NCI-H524 treated with DMSO at 0.1 percent for 48 hours (cell line): ENCODE measurements at regions not wholly inside any gene's neighbourhood (a gene's known extent, or its start where the extent isn't known, plus 50 kb on each side); places are given as distances from the start of the nearest gene placed in this dataset.
"Not testable (repeated sequence)": the region's sequence is repeated elsewhere in the genome, so short reads cannot be mapped to it uniquely, and the experiment has no call there.

ENCODE experiments used
- DNase-seq: peaks from one replicate; lab custom pipeline; 2025; lab: John Stamatoyannopoulos, UW

DNA sequence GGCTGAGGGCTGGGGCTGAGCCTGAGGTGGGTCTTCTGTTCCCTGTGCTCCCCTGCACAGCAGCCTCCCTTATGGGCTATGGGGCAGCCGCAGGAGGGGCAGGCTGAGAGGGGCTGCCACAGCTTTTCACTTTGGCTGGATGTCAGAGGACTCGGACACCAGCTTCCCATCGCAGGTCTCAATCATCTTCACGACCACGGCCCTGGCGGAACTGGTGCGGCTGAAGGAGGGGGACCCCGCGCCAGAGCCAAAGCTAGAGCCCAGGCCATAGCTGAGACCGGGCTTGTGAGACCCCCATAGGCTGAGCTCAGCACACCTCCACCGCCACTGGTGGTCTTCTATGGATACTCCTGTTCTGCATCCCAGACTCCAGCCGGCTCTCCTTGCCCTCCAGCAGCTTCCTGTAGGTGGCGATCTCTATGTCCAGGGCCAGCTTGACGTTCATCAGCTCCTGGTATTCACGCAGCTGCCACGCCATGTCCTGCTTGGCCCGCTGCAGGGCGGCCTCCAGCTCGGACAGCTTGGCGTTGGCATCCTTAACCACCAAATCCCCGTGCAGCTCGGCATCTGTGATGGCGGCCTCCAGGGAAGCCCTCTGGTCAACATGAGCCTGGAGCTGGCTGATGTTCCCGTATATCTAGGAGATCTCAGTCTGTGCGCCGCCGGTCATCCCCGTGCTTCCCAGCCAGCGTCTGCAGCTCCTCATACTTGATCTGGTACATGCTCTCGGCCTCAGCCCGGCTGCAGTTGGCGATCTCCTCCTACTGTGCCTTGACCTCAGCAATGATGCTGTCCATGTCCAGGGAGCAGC, 181.7 kb upstream of the SYNPR start:
- no peak for DNase-seq

DNA sequence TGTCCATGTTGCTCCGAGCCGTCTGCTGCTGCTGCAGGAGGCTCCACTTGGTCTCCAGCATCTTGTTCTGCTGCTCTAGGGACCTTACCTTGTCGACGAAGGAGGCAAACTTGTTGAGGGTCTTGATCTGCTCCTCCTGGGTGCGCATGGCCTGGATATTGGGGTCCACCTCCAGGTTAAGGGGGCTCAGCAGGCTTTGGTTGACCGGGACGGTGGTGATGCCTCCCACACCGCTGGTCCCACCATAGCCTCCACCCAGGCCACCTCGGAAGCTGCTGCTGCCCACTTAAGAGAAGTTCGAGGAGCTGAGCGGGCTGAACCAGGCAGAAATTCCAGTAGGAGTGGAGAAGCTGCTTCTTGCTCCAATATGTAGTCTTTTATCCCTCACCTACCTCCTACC, 180.7 kb upstream of the SYNPR start:
- no peak for DNase-seq

DNA sequence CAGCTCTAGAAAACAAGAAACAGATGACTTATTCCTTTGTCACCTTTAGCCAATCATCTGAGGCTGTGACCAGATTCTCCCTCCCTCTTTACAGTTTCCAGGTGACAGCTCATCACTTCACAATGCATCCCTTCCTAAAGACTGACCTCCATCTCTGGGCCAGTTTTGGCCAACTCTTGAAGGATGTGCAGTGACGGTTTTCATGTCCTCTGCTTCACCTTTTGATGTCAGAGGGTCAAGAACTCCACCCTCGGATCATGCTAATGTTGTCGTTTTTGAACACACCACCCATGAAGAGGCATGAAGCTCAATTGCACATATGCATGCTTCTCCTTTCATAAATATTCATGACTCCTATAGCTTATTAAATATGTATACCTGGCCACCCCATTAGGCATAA, 161.2 kb upstream of the SYNPR start:
- no peak for DNase-seq

DNA sequence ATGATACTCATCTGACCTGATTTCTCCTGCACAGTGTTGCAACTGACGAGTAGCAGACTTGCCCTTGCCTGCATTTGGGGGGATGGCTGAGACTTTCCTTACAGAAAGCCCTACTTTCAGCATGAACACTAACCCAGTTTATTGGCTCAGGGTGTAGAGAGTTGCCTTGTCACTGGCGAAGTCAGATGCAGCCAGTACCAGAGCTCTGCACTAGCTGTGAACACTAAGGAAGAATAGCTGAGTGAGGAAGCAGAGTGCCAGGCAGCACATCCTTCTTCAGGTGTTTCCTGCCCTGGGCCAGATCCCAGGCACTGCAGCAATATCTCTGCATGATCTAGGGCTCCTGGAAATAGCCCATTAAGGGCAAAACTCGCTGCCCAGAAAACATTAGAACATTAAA, 154.0 kb upstream of the SYNPR start:
- DNase-seq = no peak

DNA sequence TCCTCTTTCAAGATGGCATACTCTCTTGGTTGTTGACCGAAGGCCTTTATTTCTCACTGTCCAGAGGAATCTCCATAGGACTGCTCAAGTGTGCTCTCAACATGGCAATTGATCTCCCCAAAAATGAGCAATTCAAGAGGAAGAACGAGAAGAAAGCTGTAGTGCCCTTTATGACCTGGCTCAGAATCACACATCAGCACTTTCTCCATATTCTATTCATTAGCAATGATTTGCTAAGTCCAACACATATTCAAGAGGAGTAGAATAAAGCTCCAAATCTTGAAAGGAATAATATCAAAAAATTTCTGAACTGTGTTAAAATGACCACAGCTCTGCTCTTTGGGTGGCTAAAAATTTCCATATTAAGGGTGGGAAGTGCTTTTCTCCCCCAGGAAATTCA, 151.6 kb upstream of the SYNPR start:
- no peak for DNase-seq

- peak; percentile 87 for DNase-seq
These were observed 149.7 kb upstream of the SYNPR start for GRCh38 chr3:63128380-63128779.

DNA sequence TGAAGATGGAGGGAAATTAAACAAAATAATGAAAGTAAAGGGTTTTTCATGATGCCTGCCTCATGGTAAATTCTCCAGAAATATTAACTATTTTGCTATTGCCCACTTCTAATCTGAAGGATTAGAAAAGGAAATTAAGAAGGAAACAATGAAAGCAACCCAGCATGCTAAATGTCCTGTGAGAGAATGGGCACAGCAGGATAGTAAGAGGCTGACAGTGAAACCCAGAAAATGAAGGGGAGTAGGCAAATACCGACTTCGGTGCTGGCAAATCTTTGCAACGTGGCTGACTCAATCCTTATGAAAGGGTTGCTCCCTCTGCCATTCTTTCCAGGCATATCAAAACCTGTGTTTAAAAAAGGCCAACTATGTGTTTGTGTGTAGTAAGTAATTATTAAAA, 147.5 kb upstream of the SYNPR start:
- no peak for DNase-seq

- no peak for DNase-seq
These were observed 145.5 kb upstream of the SYNPR start for GRCh38 chr3:63132461-63133250.

DNA sequence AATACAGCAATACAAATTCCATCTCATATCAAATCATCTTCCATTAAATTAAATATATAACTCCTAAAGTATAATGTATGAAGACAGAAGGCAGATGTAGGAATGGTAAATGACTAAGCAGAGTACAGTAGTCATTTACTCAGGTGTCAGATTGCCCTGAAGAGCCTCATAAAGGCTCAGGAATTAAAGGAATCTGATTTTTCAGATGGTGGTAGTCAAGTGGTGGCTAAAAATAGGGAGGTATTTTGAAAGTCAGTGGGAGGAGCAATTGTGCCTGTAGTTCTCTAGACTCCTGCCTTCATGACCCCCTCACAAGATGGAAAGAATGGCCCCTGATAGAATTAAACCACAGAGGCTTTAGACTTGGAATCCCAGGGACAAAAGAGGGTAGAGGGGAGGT, 142.7 kb upstream of the SYNPR start:
- DNase-seq = peak; percentile 57

DNA sequence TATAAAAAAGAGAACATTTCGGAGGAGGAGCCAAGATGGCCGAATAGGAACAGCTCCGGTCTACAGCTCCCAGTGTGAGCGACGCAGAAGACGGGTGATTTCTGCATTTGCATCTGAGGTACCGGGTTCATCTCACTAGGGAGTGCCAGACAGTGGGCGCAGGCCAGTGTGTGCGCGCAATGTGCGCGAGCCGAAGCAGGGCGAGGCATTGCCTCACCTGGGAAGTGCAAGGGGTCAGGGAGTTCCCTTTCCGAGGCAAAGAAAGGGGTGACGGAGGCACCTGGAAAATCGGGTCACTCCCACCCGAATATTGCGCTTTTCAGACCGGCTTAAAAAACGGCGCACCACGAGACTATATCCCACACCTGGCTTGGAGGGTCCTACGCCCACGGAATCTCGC, 141.9 kb upstream of the SYNPR start:
- not testable (repeated sequence) for DNase-seq

DNA sequence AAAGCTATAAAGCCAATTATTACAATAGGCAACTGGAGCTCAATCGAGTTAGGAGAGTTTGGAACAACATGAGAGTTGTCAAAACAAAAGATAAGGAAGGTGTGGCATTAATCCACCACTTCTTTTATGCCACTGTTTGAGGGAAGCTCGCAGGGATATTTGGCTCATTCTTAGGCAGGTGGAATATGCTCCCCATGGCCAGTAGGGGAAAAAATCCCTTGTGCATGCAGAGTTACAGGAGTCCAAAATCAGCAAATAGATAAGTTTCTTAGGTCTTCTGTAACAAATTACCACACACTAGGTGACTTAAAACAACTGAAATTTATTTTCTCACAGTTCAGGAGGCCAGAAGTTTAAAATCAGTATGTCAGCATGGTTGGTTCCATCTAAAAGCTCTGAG, 135.4 kb upstream of the SYNPR start:
- DNase-seq = no peak

DNA sequence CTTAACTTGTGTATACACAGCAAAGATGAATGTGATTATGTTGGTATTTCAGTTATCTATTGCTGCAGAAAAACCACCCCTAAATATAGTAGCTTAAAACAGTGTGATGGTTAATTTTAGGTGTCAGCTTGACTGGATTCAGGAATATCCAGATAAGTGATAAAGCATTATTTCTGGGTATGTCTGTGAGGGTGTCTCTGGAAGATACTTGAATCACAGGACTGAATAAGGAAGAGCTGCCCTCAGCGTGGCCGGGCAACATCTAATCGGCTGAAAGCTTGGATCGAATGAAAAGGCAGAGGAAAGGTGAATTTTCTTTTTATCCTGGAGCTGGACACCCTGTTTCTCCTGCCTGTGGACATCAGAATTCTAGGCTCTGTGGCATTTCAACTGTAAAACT, 132.0 kb upstream of the SYNPR start:
- no peak for DNase-seq

DNA sequence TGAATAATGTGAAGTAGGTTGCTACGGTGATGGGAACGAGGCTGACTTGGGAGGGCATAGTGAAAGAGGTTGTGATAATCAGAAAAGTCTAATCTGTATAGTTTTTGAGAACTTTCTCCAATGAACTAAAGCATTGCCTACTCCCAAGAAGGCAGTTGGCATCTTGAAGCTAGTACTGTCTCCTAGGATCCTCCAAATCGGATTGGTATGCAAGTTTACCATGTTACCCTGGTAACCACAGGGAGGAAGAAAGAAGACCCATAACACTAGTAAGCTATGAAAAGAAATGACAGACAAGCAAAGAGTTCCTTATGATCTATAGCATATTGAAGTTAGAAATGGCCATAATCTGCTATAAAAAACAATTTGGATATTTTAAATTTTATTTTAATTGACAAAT, 127.2 kb upstream of the SYNPR start:
- no peak for DNase-seq

DNA sequence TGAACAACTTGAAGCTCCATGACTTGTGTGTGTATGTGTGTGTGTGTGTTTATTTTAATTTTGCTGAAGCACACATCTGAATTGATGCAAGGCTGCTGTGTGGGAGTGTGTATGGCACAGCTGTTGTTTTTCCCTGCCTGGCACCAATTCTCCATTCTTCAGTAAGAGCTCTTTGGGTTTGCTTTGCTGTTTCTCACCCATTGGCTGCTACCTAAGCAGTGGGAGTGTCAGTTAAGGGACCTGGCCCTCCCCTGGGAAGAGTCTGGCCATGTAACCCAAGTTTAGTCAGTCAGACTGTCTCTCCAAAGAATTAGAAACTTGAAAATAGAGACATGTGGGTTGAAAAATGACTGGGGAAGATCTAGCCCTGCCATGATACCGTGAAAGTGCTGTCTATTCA, 126.2 kb upstream of the SYNPR start:
- DNase-seq = peak; percentile 45

DNA sequence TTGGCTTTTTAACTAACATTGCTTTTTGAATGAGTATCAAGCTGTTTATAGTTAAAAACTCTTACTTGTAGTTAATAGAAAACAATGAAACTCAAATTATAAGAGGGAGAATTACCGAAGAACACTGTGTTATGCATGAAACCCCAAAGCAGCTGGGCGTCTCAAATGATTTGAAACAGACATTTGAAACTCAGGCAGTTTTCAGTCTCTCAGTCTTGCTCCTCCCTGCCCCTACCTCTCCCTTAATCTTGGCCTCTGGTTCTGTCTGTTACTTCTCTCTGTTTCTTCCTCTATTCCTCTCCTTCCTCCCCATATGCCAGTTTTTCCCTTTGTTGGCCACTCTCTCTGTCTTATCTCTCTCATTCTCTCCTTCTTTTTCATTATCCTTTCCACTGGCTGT, 118.3 kb upstream of the SYNPR start:
- DNase-seq = no peak

DNA sequence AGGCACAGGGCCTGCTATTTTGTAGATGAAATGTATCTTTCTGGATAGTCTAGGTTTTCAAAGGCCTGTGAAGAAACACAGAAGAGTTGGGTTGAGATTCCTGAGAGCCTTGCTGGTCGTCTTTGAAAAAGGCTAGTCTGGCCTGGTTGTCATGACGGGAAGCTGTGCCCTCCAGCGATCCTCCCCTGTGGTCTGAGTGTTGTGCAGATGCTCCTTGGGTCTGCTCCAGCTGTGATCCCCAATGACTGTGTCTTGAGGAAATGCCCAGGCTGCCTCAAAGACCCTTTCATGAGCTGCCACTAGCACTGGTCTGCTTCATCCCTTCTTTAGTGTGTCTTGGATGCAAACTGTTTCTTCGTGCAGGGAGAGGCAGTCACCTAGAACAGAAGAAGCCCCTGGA, 111.0 kb upstream of the SYNPR start:
- no peak for DNase-seq

DNA sequence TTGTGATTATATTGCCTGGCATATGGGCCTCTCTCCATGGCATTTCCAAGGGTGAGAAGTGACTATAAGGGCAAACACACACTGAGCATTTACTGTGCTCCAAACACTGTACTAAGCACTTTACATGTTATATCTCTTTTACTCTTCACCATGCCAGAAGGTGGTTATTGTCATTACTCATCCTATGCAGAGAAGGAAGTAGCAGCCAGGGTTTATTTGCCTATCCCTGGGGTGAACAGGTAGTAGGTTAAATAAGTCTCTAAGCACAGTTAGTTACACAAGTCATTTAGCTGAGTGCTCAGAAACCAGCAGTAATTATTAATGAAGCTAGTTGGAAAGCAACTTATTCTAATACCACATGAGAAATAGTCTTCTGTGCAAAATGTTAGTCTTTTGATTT, 109.9 kb upstream of the SYNPR start:
- DNase-seq = no peak

DNA sequence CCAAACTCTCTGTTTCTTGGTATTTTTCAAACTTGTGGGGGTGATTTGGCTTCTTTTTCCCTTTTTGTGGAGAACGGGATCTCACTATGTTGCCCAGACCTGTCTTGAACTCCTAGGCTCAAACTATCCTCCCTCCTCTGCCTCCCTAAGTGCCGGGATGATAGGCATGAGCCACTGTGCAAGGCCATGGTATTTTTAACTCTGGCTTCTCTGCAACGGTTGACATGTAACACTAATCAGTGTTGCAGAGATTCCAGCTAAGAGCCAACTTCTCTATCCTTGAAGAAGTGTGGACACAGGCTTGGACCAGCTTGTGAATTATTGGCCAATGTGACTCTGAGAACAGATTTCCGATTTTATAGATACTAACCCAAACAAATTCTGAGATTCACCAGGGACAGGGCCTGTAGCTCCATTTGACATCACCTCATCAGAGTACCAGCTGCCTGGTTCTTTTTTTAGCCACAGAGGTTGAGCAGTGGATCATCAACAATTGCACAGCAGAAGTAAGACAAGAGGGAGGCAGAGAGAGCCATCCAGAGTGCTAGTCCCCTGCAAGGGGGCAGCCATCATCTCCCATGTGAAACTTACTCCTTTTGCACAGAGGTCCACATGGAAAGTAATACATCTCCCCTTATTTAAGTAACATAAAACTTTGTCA, 98.1 kb upstream of the SYNPR start:
- no peak for DNase-seq

GRCh38 chr3:63192248-63192647, 85.9 kb upstream of the SYNPR start:
- peak; percentile 67 for DNase-seq

- DNase-seq = no peak
These were observed 84.5 kb upstream of the SYNPR start for GRCh38 chr3:63193647-63194046.

DNA sequence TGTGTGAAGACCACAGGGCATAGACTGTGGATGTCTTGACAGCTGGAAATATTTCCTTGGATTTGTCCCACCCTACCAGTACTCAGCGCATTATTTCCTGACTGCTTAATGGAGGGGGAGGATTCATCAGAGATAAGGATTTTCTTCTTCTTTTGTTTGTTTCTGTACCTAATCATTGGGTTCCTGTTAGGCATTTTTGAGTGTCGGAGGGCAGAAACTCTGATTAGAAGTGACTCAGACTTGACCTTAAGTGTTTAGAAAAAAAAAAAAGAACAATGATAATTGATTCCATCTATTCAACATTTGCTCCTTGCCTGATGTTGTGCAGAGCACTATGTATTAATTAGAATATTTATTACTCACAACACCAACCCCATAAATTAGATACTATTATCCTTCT, 78.5 kb upstream of the SYNPR start:
- no peak for DNase-seq

DNA sequence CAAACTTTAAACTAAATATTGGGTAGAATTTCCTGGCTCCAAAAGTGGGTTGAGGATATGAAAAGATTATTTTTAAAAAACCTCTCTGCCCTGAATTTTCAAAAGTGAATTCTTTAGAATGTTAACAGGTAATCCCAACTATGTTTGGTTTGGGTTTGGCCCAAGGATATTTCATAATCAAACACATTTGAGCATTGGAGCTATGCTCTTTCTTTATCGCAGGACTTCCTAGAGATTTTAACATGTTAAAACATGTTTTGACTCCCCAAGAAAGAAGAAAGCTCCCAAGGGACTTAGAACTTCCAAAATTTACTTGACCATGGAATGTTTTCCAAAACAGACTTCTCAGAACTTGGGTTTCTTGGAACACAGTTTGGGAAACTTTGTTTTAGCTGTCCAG, 75.6 kb upstream of the SYNPR start:
- no peak for DNase-seq

GRCh38 chr3:63207066-63207590, 71.0 kb upstream of the SYNPR start:
- no peak for DNase-seq
